ENCODE measurements at regions not wholly inside any gene's neighbourhood (a gene's known extent, or its start where the extent isn't known, plus 50 kb on each side); places are given as distances from the start of the nearest gene placed in this dataset.

- WGBS (ENCODE audit: low lambda C conversion rate, missing lambda C conversion rate): 84% methylated on average over 1 of the region's 1 CpG
- Histone ChIP-seq H3K4me3 (no peak overlapping the region), H3K79me2 (no peaks in the 10 kb centered on the region), H3K4me2 (no peak overlapping the region), H3K27ac (no peak overlapping the region), H3K9me3 (ENCODE audit: low read depth) (no peaks in the 10 kb centered on the region), H3K27me3 (peaks cover 2% of the 10 kb centered on the region), H2AFZ (no peak overlapping the region), H3K4me1 (ENCODE audit: insufficient read depth) (no peaks in the 10 kb centered on the region), H4K20me1 (ENCODE audit: insufficient read depth, poor library complexity, severe bottlenecking) (no peaks in the 10 kb centered on the region), H3K9me2 (replicated peaks; ENCODE audit: insufficient read depth) (no peaks in the 10 kb centered on the region), H3K36me3 (replicated peaks; ENCODE audit: insufficient read depth, low read depth) (no peaks in the 10 kb centered on the region)
- TF ChIP-seq CTCF (IDR thresholded peaks at IDR 0.05; ENCODE audit: poor library complexity) (no peak), EZH2 (IDR thresholded peaks at IDR 0.05; ENCODE audit: borderline replicate concordance) (no peak), EZH2phosphoT487 (IDR thresholded peaks at IDR 0.05; ENCODE audit: low read depth, severe bottlenecking, unreplicated experiment) (no peak)
- no peak for DNase-seq (ENCODE audit: low spot score)
Measured at GRCh38 chr12:114041590-114041989, 75.5 kb upstream of the RBM19 start.

- Histone ChIP-seq H3K27ac (no peak overlapping the region), H2AFZ (no peak overlapping the region), H4K20me1 (ENCODE audit: insufficient read depth, poor library complexity, severe bottlenecking) (no peaks in the 10 kb centered on the region), H3K9me3 (ENCODE audit: low read depth) (no peaks in the 10 kb centered on the region), H3K4me3 (no peak overlapping the region), H3K4me1 (ENCODE audit: insufficient read depth) (no peaks in the 10 kb centered on the region), H3K36me3 (replicated peaks; ENCODE audit: insufficient read depth, low read depth) (no peaks in the 10 kb centered on the region), H3K27me3 (no peaks in the 10 kb centered on the region), H3K4me2 (no peak overlapping the region), H3K9me2 (replicated peaks; ENCODE audit: insufficient read depth) (no peaks in the 10 kb centered on the region), H3K79me2 (no peaks in the 10 kb centered on the region)
- no peak for DNase-seq (ENCODE audit: low spot score)
- 88% methylated on average over 6 of the region's 6 CpGs for WGBS (ENCODE audit: low lambda C conversion rate, missing lambda C conversion rate)
- TF ChIP-seq EZH2 (IDR thresholded peaks at IDR 0.05; ENCODE audit: borderline replicate concordance): no peak
- TF ChIP-seq CTCF (IDR thresholded peaks at IDR 0.05; ENCODE audit: poor library complexity): no peak
- TF ChIP-seq EZH2phosphoT487 (IDR thresholded peaks at IDR 0.05; ENCODE audit: low read depth, severe bottlenecking, unreplicated experiment): no peak
Measured at GRCh38 chr12:114041136-114041535, 75.0 kb upstream of the RBM19 start.

GRCh38 chr12:114038962-114039361 lies 72.8 kb upstream of the RBM19 start:
- no peaks in the 10 kb centered on the region for H3K36me3 ChIP-seq (replicated peaks; ENCODE audit: insufficient read depth, low read depth)
- DNase-seq (ENCODE audit: low spot score): no peak
- no peaks in the 10 kb centered on the region for H3K79me2 ChIP-seq
- H3K27ac ChIP-seq: no peak overlapping the region
- H3K9me2 ChIP-seq (replicated peaks; ENCODE audit: insufficient read depth): no peaks in the 10 kb centered on the region
- no peak overlapping the region for H2AFZ ChIP-seq
- peaks cover 4% of the 10 kb centered on the region for H3K27me3 ChIP-seq
- no peak overlapping the region for H3K4me3 ChIP-seq
- WGBS (ENCODE audit: low lambda C conversion rate, missing lambda C conversion rate): 85% methylated on average over 3 of the region's 3 CpGs
- no peaks in the 10 kb centered on the region for H3K9me3 ChIP-seq (ENCODE audit: low read depth)
- TF ChIP-seq CTCF (IDR thresholded peaks at IDR 0.05; ENCODE audit: poor library complexity) (no peak), EZH2phosphoT487 (IDR thresholded peaks at IDR 0.05; ENCODE audit: low read depth, severe bottlenecking, unreplicated experiment) (no peak), EZH2 (IDR thresholded peaks at IDR 0.05; ENCODE audit: borderline replicate concordance) (no peak)
- H3K4me2 ChIP-seq: no peak overlapping the region
- H3K4me1 ChIP-seq (ENCODE audit: insufficient read depth): no peaks in the 10 kb centered on the region
- no peaks in the 10 kb centered on the region for H4K20me1 ChIP-seq (ENCODE audit: insufficient read depth, poor library complexity, severe bottlenecking)

- no peaks in the 10 kb centered on the region for H4K20me1 ChIP-seq (ENCODE audit: insufficient read depth, poor library complexity, severe bottlenecking)
- 95% methylated on average over 3 of the region's 3 CpGs for WGBS (ENCODE audit: low lambda C conversion rate, missing lambda C conversion rate)
Measured at GRCh38 chr12:114032801-114033200, 66.7 kb upstream of the RBM19 start.

More at GRCh38 chr12:114032801-114033200, 66.7 kb upstream of the RBM19 start:
- Histone ChIP-seq H3K9me2 (replicated peaks; ENCODE audit: insufficient read depth) (no peaks in the 10 kb centered on the region), H3K79me2 (no peaks in the 10 kb centered on the region), H3K4me2 (no peak overlapping the region), H3K4me1 (ENCODE audit: insufficient read depth) (peaks cover 4% of the 10 kb centered on the region), H3K27me3 (peaks cover 4% of the 10 kb centered on the region), H3K4me3 (no peak overlapping the region), H3K27ac (no peak overlapping the region), H2AFZ (no peak overlapping the region), H3K36me3 (replicated peaks; ENCODE audit: insufficient read depth, low read depth) (no peaks in the 10 kb centered on the region), H3K9me3 (ENCODE audit: low read depth) (no peaks in the 10 kb centered on the region)
- DNase-seq (ENCODE audit: low spot score): no peak
- no peak for TF ChIP-seq EZH2 (IDR thresholded peaks at IDR 0.05; ENCODE audit: borderline replicate concordance)
- TF ChIP-seq EZH2phosphoT487 (IDR thresholded peaks at IDR 0.05; ENCODE audit: low read depth, severe bottlenecking, unreplicated experiment): no peak
- no peak for TF ChIP-seq CTCF (IDR thresholded peaks at IDR 0.05; ENCODE audit: poor library complexity)

All from hepatocyte (in vitro differentiated cells).